Endodermal cell (in vitro differentiated cells): ENCODE measurements at regions not wholly inside any gene's neighbourhood (a gene's known extent, or its start where the extent isn't known, plus 50 kb on each side); places are given as distances from the start of the nearest gene placed in this dataset.

Source experiments
- DNase-seq: peaks from one replicate; pipeline ENCODE4 v3.0.0-alpha.2; 2017
- H3K27ac ChIP-seq: 2 replicates; pipeline ENCODE4 v1.5.1; 2013; ENCODE audit warnings: mild to moderate bottlenecking, low read depth, low read length, moderate library complexity
- H3K27me3 ChIP-seq: 2 replicates; pipeline ENCODE4 v1.6.1; 2013; ENCODE audit warnings: mild to moderate bottlenecking, low read length, moderate library complexity; ENCODE audit not compliant: insufficient read depth, control insufficient read depth, poor library complexity, severe bottlenecking
- H3K36me3 ChIP-seq: 2 replicates; pipeline ENCODE4 v1.7.0; 2013; ENCODE audit warnings: mild to moderate bottlenecking, low read length, moderate library complexity; ENCODE audit not compliant: control insufficient read depth, insufficient read depth
- H3K4me1 ChIP-seq: one replicate; pipeline ENCODE4 v1.7.0; 2013; ENCODE audit warnings: low read length; ENCODE audit not compliant: control insufficient read depth, insufficient read depth
- H3K4me3 ChIP-seq: 2 replicates; pipeline ENCODE4 v1.5.1; 2013; ENCODE audit warnings: mild to moderate bottlenecking, low read length, moderate library complexity
- H3K9ac ChIP-seq: 2 replicates; pipeline ENCODE4 v1.6.1; 2013; ENCODE audit warnings: mild to moderate bottlenecking, low read length, moderate library complexity; ENCODE audit not compliant: poor library complexity, severe bottlenecking; ENCODE audit errors: extremely low read depth
- H3K9me3 ChIP-seq: 2 replicates; pipeline ENCODE4 v1.6.1; 2013; ENCODE audit warnings: mild to moderate bottlenecking, low read length, moderate library complexity; ENCODE audit not compliant: control insufficient read depth
- H3K27ac Mint-ChIP-seq: 2 replicates; pipeline ENCODE4 v1.8.0; 2020; ENCODE audit warnings: mixed read lengths
- H3K27me3 Mint-ChIP-seq: 2 replicates; pipeline ENCODE4 v1.8.0; 2021; ENCODE audit warnings: mild to moderate bottlenecking, mixed read lengths; ENCODE audit not compliant: insufficient read depth
- H3K36me3 Mint-ChIP-seq: 2 replicates; pipeline ENCODE4 v1.8.0; 2020; ENCODE audit warnings: low read depth, mixed read lengths
- H3K4me1 Mint-ChIP-seq: 2 replicates; pipeline ENCODE4 v1.8.0; 2020; ENCODE audit warnings: mixed read lengths
- H3K4me3 Mint-ChIP-seq: 2 replicates; pipeline ENCODE4 v1.8.0; 2020; ENCODE audit warnings: mild to moderate bottlenecking, moderate library complexity, mixed read lengths
- H3K9me3 Mint-ChIP-seq: 2 replicates; pipeline ENCODE4 v1.8.0; 2020; ENCODE audit warnings: mild to moderate bottlenecking, mixed read lengths
- CTCF ChIP-seq: fragments of 200-600 bp; sonication (generic); conservative IDR thresholded peaks from 2 replicates; pipeline ENCODE4 v1.5.0; 2021; ENCODE audit warnings: antibody characterized with exemption, mild to moderate bottlenecking
- WGBS, 2 experiments: methylation state at CpG; one replicate each; pipeline versions ENCODE4 v1.1.5 to v1.1.7; 2013; ENCODE audit warnings: missing lambda C conversion rate in 2 of 2, mixed read lengths in 1 of 2; ENCODE audit not compliant: insufficient coverage in 1 of 2, insufficient read length in 1 of 2; 5-methylcytosine and 5-hydroxymethylcytosine counted together

DNA sequence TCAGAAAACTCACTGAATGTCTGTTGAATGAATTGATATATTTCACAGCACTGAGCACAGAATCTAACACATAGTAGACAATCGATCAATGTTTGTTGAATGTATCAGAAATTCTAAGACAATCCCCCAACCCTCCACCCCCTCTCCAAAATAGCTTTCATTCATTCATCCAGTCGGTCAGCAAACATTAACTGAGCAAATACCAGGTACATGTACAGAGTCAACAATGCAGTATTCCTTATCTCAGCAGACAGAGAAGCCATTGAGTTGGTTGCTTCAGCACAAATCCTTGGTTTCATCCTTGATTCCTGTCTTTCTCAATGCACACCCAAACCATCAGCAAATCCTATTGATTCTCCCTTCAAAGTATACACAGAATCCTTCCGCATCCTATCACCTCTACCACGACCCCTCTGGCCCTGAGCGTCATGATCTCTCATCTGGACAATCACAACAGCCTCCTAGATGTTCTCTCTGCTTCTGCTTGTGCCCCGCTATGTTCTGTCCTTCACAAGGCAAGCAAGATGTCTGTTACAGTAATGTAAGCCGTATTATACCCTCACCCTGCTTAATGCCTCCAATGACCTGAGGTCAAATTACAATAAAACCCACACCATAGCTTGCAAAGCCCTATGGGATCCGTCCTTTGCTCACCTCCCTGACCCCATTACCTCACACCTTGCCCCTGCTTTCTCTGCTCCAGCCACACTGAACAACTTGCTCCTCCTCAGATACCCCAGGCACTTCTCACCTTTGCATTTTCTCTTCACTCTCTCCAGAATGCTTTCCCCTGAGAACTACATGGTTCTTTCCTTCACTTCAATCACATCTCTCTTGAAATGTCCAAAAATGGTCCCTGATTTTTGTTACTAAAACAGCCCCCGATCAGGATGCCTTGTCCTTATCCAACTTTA is 738.1 kb upstream of the TBX3 start:
- Histone ChIP-seq H3K27ac (no peak overlapping the region), H3K4me1 (no peaks in the 10 kb centered on the region), H3K27me3 (peaks cover 15% of the 10 kb centered on the region), H3K36me3 (no peaks in the 10 kb centered on the region), H3K9ac (no peak overlapping the region), H3K9me3 (peaks cover 4% of the 10 kb centered on the region), H3K4me3 (no peak overlapping the region)
- no peak overlapping the region for H3K4me3 Mint-ChIP-seq
- H3K9me3 Mint-ChIP-seq: no peaks in the 10 kb centered on the region
- 83 to 89% methylated on average over 9 of the region's 9 CpGs for WGBS, 2 experiments
- no peak for TF ChIP-seq CTCF
- peaks cover 17% of the 10 kb centered on the region for H3K4me1 Mint-ChIP-seq
- peak; percentile 54 for DNase-seq
- H3K36me3 Mint-ChIP-seq: no peaks in the 10 kb centered on the region
- peaks cover 8% of the 10 kb centered on the region for H3K27me3 Mint-ChIP-seq
- H3K27ac Mint-ChIP-seq: no peak overlapping the region

DNA sequence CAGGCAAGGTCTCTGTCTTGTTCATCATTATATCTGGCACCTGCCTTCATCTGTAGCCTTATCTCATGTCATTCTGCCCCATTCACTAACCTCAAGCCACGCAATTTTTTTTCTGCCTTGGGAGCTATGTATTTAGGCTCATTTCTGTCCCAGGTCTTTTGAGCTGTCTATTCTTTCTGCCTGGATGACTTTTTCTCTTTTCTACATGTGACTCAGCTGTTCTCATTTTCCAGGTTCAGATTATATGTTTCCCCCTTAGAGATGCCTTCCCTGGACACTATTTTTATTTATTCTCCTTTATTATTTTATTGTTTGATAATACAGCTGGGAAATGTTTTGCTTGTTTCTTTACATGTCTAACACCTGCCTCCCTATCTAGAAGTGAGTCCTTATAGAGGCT is 737.4 kb upstream of the TBX3 start:
- Histone ChIP-seq H3K27me3 (peaks cover 15% of the 10 kb centered on the region), H3K36me3 (no peaks in the 10 kb centered on the region), H3K27ac (no peak overlapping the region), H3K9me3 (peaks cover 9% of the 10 kb centered on the region), H3K4me3 (no peak overlapping the region), H3K9ac (no peak overlapping the region), H3K4me1 (no peaks in the 10 kb centered on the region)
- WGBS, 2 experiments: 92% methylated on average over 1 of the region's 1 CpG
- Mint-ChIP-seq H3K4me3 (no peak overlapping the region), H3K27ac (no peak overlapping the region), H3K4me1 (peaks cover 10% of the 10 kb centered on the region), H3K36me3 (no peaks in the 10 kb centered on the region), H3K27me3 (peaks cover 8% of the 10 kb centered on the region), H3K9me3 (peaks cover 5% of the 10 kb centered on the region)
- no peak for DNase-seq
- no peak for TF ChIP-seq CTCF

- H3K9me3 ChIP-seq: peaks cover 9% of the 10 kb centered on the region
- H3K4me1 ChIP-seq: no peaks in the 10 kb centered on the region
- Mint-ChIP-seq H3K27ac (no peak overlapping the region), H3K4me1 (peaks cover 6% of the 10 kb centered on the region), H3K9me3 (peaks cover 5% of the 10 kb centered on the region), H3K4me3 (no peak overlapping the region), H3K36me3 (no peaks in the 10 kb centered on the region), H3K27me3 (peaks cover 8% of the 10 kb centered on the region)
- no peak overlapping the region for H3K4me3 ChIP-seq
- no peak for DNase-seq
- H3K9ac ChIP-seq: no peak overlapping the region
- no peaks in the 10 kb centered on the region for H3K36me3 ChIP-seq
- no CpG with 5 or more reads among the region's 1 CpG for WGBS, 2 experiments
- no peak overlapping the region for H3K27ac ChIP-seq
- TF ChIP-seq CTCF: no peak
- peaks cover 10% of the 10 kb centered on the region for H3K27me3 ChIP-seq
Measured at GRCh38 chr12:115419145-115419646, 735.2 kb upstream of the TBX3 start.
